Esophagus muscularis mucosa (tissue), 3 donors: ENCODE measurements at regions not wholly inside any gene's neighbourhood (a gene's known extent, or its start where the extent isn't known, plus 50 kb on each side); places are given as distances from the start of the nearest gene placed in this dataset.

ENCODE experiments used
- POLR2A ChIP-seq: fragments of 450-650 bp; IDR thresholded peaks from one replicate; pipeline ENCODE4 v1.6.1; 2017; ENCODE audit warnings: antibody characterized with exemption, moderate library complexity, mild to moderate bottlenecking, low read depth
- POLR2AphosphoS5 ChIP-seq, 2 donors: sonication (generic); formaldehyde crosslinking; IDR thresholded peaks; one replicate each; pipeline ENCODE4 v1.6.1; 2017; ENCODE audit warnings: antibody characterized with exemption in 2 of 2
- TF ChIP-seq, protein P1 (sequence below), 3 experiments: fragments of 200-600 bp in 2 of 3; fragments of 450-650 bp in 1 of 3; sonication (generic) in 2 of 3; IDR thresholded peaks; one replicate each; pipeline ENCODE4 v1.5.1; 2017 to 2019; ENCODE audit warnings: antibody characterized with exemption in 3 of 3, mild to moderate bottlenecking in 2 of 3, moderate library complexity in 1 of 3

DNA sequence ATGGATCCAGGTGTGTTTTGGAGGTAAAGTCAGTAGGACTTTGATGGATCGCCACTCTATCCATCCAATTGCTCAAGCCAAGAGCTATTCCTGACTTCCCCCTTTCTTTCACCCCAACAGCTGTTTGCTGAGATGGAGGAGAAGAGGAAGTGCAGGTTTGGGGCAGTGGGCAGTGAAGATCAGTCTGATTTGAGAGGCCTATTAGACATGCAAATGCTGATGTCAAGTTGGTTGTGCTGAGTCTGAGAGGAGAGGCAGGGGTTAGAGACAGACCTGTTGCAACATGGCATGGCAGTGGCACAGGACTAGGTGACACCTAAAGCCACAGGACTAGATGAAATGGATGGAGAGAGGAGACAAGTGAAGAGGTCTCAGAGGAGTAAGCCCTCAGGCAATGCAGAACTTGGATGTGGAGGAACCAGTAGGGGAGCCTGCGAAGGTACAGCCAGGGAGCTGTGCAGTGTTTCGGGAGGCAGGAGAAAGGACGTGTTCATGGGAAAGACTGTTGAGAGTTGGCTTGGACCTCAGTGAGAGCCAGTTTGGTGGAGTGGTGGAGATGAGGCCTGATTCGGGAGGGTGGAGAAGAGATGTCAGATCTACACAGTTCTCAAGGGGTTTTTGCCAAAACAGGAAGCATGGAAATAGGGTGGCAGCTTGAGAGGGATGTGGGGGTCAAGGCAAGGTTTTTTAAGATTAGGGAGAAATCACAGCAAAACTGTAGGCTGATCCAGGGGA, 175.0 kb downstream of the MACROH2A1 start:
- TF ChIP-seq POLR2AphosphoS5 (IDR thresholded peaks at IDR 0.05) (no peak), POLR2A (no peak)
- TF ChIP-seq, protein P1, sequence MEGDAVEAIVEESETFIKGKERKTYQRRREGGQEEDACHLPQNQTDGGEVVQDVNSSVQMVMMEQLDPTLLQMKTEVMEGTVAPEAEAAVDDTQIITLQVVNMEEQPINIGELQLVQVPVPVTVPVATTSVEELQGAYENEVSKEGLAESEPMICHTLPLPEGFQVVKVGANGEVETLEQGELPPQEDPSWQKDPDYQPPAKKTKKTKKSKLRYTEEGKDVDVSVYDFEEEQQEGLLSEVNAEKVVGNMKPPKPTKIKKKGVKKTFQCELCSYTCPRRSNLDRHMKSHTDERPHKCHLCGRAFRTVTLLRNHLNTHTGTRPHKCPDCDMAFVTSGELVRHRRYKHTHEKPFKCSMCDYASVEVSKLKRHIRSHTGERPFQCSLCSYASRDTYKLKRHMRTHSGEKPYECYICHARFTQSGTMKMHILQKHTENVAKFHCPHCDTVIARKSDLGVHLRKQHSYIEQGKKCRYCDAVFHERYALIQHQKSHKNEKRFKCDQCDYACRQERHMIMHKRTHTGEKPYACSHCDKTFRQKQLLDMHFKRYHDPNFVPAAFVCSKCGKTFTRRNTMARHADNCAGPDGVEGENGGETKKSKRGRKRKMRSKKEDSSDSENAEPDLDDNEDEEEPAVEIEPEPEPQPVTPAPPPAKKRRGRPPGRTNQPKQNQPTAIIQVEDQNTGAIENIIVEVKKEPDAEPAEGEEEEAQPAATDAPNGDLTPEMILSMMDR (IDR thresholded peaks at IDR 0.05) = no peak
